Embryonic facial prominence (tissue), 1 donor: ENCODE measurements at regions not wholly inside any gene's neighbourhood (a gene's known extent, or its start where the extent isn't known, plus 50 kb on each side); places are given as distances from the start of the nearest gene placed in this dataset.

Experiments
- DNase-seq: peaks from one replicate; pipeline ENCODE4 v3.0.0-alpha.2; 2016; ENCODE audit errors: extremely low spot score

DNA sequence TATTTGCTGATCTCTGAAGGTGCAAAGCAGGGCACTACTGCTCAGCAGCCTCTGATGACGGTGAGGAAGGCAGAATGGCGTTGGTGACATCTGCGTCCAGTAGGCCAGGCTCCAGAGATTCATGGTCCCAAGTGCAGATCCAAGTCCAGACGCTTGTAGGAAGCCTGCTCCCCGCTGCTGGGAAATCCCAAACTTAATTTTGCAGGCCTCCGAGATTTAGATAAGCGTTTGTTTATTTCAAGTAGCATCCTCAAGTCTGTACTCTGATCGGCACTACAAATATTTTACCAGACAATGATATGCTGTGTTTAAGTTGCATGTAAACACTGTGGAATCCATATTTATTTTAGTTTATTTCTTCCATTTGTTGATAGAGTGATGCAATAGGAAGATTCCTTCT lies 244.9 kb upstream of the KLF6 start:
- DNase-seq = no peak

DNA sequence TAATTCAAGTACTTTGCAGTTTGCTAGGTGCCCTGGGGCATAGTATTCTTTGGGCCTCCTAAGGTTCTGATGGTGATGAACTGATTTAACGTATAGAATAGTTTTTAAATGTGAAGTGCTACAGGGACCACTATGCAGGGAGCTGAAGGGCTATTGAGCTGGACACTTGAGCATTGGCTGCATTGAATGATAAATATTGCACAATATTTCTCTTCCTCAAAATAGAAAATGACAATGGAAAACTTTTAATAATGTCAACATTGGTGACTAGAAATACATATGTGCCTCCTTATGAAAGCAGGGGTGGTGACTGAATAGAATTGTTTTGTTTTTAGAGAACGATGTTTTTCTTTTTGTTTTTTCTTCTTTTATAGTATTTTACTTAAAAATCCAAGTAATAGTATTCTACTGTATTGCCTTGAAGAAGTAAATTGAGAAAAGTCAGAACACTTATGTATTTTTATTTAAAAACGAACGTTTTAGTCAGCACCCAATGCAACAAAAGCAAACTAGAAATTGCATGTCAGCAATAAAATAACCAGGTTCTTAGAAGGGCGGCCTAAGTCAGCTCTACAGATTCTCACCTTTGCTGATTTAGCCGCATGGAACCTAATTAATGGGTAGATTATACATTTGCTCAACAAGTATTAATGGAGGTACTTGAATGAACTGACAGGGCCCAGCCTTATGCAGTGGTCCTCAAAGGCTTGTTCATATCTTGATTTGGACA lies 244.0 kb upstream of the KLF6 start:
- DNase-seq = no peak

DNA sequence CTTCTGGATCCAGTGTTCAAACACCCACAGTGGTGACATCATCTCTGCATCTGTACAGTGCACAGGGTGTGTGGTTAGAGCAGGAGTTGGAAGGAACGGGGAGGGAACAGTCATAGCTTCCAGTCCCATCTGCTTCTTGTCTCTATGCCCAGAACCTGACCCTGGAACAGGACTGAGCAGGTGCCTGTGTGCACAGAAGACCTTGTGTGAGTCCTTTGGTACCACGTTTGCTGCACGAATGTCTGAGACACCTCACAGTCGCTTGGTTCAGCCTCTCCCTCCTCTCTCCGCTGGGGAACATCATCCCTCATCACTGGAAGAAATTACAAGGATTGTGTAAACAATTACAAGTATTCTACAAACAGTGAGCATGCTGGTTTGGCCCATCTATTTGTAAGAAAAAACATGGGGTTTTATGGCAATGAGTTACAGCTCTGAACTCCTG lies 243.0 kb upstream of the KLF6 start:
- no peak for DNase-seq

DNA sequence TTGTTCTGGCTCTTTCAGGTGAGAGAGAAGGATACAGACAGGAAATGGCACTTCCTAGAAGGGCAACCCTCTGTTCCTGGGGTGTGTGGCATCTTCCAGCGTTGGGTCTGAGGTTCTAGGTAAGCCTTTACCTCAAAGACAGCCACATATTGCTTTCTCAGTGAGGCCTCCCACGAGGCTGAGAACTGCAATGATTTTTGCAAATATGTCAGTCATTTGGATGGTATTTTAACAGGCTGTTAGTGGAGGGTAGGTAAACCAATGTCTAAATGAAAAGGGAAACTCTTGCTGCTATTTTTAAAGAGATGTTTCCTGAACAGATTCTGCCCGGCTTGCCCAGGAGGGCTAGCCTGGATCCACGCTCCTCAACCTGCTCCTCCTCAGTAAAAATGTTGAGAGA lies 240.3 kb upstream of the KLF6 start:
- DNase-seq = no peak

DNA sequence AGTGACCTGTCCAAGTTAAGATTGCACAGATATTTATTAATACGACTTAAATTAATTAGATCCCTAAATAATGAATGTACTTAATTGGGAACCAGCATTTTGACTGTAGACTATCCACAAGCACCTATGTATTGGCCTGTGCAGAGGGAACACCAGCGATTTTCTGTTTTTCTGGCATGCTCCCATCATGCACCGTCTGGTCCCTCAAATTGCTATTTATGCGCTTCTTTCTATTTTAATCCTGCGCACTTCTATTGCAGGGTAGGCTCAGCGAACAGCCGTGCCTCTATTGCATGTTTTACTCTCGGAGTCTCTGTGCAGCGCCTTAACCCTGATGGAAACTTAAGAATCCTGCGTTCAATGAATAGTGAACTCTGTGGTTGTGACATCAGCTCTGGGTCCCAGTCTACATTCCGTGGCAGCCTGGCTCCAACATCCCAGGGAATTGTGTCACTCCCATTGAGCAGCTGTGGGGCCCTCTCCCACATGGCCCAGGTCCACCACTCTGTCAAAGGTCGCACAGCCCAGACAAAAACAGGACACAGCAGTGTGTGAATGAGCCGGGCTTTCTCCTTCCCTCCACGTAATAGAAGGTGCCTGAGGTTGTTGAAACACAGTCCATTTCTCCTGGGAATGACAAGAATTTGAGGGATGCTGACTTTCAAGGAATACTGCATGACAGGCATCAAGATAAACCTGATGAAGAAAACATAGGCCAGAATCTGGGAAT lies 239.7 kb upstream of the KLF6 start:
- DNase-seq = no peak

DNA sequence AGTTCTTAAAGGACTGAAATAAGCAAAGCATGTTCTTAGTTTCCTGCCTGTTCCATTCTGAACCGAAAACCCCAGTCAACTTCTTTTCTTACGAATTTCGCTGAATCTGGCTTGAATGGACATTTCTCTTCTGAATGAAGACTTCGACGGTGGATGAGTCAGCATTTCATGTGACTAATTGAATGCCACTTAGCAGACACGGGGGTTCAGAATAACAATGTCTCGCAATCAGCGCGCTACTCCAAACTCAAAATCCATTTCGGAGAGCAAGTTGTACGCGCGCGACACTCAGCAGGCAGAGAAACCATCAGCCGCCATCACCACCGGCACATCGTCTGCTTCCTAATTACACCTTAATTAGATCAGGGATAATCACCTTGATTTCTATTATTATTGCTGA lies 239.0 kb upstream of the KLF6 start:
- no peak for DNase-seq

DNA sequence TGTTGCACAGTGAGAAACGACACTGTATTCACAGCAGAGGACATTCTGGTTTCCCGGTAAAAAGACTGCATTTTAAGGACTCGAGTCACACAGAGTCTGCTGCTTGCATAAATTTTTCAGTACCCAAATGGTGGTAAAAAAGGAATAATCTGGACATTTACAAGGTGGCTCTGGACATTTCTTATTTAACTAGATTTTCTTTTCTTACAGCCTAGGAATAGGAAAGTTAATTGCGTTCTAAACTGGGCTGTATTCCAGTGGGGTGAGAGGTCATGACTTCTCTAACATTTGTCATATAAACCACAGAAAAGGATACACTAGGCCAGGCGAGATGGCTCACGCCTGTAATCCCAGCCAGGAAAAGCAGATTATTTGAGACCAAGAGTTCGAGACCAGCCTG lies 237.5 kb upstream of the KLF6 start:
- no peak for DNase-seq

DNA sequence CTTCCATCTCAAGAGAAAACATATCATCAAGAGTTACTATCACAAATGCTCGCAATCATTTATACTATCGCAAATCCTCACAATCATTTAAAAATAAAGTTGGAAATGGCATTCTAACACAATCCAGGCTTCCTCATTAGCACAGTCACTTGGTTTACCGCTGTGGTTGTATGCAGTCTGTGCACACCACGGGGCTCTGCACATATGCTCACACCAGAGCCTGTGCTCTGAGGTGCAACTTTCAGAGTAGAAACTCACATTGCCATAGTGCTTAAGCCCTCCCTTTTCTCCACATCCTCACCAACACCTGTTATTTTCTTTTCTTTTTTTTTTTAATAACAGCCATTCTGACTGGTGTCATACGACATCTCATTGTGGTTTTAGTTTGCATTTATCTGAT lies 235.6 kb upstream of the KLF6 start:
- DNase-seq = no peak

DNA sequence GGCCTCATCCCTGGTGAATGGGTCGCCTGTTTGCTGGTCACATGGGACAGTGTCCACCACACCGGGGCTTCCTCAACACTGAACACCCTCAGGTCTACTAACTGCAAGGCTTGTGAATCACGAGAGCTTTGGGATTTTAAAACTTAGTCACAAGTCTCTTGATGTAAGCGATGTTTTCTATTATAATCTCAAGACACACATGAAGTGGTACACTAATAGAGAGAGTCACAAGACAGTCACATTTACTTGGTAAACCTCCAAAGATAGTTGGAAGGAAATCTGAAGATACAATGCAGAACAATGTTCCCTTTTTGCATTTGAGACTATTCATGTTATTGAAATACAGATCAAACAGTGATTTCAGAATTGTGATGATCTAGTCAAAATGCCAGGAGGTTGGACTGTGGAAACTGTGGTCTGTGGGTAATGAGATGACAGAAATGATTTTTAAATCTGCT lies 233.1 kb upstream of the KLF6 start:
- DNase-seq = no peak

DNA sequence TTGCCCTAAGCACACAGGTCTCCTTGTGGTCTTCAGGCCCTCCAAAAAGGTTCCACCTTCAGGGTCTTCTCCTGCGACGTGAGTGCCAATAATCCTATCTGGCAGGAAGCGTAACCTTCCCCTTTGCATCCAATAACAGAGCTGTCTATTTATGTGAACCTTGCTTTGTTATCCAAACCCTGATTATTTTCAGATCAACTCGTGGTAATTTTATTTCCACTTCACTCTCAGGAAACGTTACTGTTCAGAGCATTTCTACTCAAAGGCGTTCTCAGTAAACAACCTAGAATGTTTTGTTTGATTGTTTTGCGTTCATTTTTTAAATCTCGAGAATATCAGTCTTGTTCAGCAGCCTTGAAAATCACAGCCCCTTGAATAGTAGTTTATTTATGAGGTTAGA lies 232.3 kb upstream of the KLF6 start:
- DNase-seq = no peak

DNA sequence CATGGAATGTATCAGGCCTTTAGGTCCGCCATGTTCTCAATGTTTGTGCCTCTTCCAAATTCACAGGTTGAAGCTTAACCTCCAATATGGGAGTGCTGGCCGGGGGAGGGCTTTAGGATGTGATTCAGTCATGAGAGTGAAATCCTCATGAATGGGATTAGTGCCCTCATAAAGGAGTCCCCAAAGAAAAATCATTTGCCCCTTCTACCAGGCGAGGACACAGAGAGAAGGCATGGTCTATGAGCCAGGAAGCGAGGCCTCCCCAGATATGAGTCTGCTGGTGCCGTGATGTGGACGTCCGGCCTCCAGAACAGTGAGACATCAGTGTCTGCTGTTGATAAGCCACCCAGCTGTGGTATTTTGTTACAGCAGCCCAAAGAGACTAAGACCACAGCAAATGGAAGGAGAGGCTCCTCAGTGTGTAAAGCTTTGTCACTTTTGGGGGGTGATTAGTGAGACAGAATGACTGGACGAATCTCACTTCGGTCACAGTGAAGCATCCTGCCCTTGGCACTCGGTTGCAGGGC lies 231.3 kb upstream of the KLF6 start:
- DNase-seq = no peak

DNA sequence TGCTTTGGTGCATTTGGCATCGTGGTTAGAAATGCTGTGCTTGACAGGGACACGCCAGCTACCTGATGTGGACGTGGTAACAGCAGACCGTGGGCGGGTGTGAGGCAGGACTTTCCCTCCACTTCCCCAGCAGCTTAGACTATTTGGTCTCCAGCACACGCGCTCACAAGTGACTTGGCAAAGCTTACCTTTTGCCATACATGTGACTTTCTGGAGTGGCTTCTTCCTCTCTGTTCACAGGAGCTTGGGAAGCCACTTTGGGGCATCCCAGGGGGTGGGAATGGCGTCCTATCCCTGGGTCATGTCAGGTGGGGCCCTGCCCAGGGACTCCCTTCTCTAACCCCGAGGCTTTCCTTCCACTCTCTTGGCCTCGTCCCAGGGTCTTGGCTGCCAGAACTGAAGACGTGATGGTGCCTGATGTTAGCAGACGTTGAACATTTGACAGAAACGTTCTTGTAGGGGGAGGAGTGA lies 228.7 kb upstream of the KLF6 start:
- DNase-seq = no peak

DNA sequence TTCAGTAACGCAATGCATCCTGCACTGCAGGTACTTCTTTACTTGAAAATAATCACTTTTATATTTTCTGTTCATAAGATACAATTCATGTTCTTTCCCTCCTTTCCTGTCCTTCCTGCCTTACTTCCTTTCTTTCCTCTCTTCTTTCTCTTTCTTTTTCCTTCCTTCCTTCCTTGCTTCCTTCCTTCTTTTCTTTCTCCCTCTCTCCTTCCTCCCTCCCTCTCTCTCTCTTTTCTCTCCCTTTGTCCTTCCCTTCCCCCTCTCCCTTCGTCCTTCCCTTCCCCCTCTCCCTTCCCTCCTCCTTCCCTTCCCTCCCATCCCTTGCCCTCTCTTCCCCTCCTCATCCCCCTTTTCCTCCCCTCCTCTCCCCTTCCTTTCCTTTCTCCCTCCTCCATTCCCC lies 227.8 kb upstream of the KLF6 start:
- DNase-seq = no peak

DNA sequence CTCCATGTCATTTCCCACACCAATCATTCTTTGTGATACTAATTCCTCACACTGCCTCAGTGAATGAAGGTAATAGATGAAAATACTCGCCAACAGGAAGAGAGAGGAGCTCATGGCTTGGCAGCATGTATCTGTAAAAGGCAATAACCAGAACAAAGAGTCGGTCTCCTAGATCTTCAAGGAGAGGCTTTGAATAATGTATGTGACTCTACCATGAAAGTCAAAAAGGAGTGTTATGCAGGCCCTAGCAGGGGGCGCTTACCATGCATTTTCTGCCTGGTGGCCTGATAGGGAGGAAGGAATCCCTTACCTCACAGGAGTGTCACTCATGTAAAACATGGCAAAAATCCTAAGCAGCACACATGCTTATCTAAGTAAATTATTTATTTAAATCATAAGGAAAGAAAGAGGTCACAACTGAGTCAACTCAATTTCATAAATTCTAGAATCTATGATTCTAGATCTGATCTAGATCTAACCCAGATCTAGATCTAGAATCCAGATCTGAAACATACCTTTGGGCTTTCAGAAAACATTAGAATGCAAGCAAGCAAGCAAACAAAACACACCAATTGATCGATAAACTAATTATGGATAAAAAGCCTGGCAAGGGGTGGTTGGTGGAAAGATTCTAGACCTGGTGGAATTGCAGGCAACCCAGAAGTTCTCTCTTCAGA lies 226.3 kb upstream of the KLF6 start:
- no peak for DNase-seq

DNA sequence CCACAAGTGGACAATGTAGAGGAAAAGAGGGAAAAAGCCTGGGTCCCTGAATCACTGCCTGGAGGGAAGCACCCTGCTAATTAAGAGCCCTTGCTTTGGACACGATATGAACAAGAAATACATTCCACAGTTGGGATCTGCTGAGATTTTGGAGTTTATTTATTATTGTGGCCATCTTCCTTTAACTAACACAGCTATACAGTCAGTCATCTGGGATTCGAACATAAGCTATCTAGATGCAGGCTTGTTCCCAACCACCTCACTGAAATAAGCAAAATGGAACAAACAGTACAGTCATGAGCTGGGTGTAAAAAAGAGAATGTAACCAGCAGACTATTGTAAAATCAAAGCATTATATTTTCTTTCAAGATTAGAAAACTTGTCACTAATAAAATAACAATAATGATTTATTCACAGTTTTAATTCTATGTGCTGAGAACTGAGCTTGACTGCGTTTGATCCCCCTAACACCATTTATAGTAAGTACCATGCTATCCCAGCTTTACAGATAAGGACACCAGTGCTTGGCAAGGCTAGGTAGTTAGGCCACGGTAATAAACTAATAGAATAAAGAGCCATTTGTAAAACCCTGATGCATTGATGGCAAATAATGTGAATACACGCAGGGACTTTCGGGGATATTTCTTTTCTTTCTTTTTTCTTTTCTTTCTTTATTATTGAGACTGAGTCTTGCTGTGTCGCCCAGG lies 223.8 kb upstream of the KLF6 start:
- no peak for DNase-seq

DNA sequence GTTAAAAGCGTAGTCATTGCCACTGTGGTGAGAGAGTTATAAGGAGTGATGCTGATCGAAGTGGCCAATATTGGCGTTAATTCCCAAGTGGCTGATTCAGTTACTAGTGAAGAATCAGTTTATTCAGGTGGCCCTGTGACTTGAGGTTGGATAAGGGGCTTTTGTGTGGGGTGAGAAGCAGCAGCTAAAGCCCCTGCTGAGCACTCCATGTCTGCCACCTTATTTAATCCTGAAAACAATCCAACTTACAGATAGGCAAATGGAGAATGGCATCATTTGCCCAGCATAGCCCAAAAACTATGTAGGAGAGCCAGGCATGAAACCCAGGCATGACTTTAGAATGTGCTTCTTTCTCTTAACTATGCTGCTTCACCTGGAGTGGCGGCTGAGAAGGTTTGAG lies 222.8 kb upstream of the KLF6 start:
- DNase-seq = no peak

DNA sequence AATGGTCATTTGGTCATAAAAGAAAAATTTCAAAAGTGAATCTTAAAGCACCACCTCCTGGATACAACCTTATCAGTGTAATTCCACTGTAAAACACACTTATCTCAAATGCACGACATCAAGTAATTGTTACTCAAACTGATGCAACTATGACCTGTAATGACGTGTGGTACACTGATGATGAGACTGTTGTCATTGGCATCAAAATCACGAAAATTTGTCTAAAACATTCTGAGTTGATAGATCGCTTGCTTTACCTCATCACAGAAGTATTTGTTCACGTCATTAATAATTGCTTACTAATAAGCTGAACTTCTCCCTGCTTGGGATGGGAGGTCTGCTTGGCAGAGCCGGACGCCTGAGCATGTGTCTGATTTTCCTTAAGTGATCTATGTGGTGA lies 221.8 kb upstream of the KLF6 start:
- DNase-seq = no peak

DNA sequence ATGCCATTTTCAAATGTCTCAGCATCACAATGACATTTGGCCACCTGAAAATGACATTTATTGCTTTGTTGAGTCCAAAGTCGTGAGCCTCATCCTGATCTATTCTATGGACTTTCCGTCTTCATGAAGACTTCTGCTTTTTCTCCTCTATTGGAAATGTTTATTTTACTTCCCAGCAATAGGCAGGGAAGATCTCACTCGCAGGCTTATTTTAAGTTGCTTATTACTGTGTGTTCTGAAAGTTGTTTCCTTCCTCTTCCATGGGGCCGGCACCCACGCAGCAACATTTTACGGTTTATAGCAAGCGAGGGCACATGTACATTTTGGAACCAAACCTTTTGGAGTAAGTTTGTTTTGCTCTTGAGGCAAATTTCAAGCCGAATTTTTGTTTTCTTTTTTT lies 221.0 kb upstream of the KLF6 start:
- DNase-seq = no peak

DNA sequence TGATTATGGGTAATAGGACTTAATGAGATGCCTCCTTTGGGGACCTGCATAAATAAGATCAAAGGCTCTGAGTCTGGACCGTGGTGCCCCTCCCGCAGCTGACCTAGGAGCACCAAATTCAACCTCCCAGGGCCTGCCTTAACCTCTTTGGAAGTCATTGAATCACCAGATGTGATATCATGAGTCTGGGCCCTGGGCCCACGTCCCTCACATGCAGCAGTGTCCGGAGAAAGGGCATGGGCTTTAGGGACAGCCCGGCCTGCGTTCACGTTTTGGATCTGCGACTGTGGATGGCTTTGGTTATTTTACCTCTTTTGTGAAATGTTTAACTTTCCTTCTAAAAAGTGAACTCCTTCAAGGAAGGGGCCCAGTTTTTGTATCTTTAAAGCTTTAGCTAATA lies 220.0 kb upstream of the KLF6 start:
- DNase-seq = no peak

DNA sequence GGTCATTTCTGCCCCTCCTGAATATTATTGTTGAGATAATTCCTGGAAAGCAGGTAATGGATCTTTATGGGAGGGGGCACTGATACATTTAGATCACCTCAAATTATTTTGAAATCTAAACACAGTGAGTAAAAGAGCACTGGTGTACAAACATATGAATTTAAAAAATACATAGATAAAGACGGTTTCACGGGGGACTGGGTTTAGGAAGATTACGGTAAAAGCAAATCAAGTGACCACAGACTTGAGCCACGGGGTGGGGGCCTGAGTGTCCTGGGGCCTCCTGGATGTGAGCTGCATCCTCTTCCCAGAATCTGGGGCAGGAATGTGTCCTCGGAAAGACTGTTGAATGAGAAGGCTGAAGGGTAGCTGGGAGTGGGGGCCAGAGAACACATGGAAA lies 219.1 kb upstream of the KLF6 start:
- DNase-seq = no peak

DNA sequence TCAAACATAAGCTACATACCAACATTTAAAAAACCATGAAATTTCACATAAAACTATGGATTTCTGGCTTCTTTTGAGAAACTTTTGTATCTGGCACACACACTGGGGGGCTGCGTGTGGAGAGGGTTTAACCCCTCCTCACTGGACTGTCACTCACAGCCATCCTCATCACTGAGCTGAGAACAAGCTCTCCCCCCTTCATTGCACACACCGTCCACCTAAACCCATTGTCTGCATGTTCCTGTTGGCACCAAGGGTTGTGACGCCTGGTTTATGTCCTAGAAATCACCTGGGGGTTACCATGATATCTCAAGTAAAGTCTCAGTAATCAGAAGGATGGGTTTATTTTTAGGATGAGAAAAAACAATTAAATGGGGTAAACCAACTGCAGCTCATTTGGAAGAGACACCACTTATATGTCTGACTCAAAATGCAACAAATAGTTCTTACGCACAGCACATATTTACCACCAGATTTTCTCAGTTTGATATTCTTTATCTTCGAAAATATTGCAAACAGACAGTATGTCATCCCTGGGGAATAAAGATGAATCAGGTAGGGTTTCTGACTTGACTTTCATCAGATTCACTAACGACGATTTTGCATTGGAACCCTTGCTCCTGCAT lies 218.5 kb upstream of the KLF6 start:
- DNase-seq = no peak
